ENCODE measurements at regions not wholly inside any gene's neighbourhood (a gene's known extent, or its start where the extent isn't known, plus 50 kb on each side); places are given as distances from the start of the nearest gene placed in this dataset.

GRCh38 chr12:116455540-116456329 lies 103.4 kb upstream of the MAP1LC3B2 start:
- DNase-seq (ENCODE audit: low read depth in 2 of 2): peak; percentile 97 to 99

GRCh38 chr12:116456330-116457082 lies 102.7 kb upstream of the MAP1LC3B2 start:
- peak in 1 of 2 donors; percentile 43 for DNase-seq (ENCODE audit: low read depth in 2 of 2)

- no peak for DNase-seq (ENCODE audit: low read depth in 2 of 2)
Observed at GRCh38 chr12:116458492-116458891, 100.7 kb upstream of the MAP1LC3B2 start.

- no peak for DNase-seq (ENCODE audit: low read depth in 2 of 2)
Observed at GRCh38 chr12:116459011-116459875, 99.9 kb upstream of the MAP1LC3B2 start.

GRCh38 chr12:116459916-116460663 lies 99.1 kb upstream of the MAP1LC3B2 start:
- no peak for DNase-seq (ENCODE audit: low read depth in 2 of 2)

- DNase-seq (ENCODE audit: low read depth in 2 of 2): no peak
Observed at GRCh38 chr12:116461060-116461459, 98.1 kb upstream of the MAP1LC3B2 start.

GRCh38 chr12:116463366-116463765 lies 95.8 kb upstream of the MAP1LC3B2 start:
- no peak for DNase-seq (ENCODE audit: low read depth in 2 of 2)

GRCh38 chr12:116465407-116465806 lies 93.8 kb upstream of the MAP1LC3B2 start:
- no peak for DNase-seq (ENCODE audit: low read depth in 2 of 2)

- no peak for DNase-seq (ENCODE audit: low read depth in 2 of 2)
Observed at GRCh38 chr12:116465856-116466255, 93.3 kb upstream of the MAP1LC3B2 start.

GRCh38 chr12:116466536-116466935 lies 92.6 kb upstream of the MAP1LC3B2 start:
- peak in 1 of 2 donors; percentile 57 for DNase-seq (ENCODE audit: low read depth in 2 of 2)

GRCh38 chr12:116469344-116469743 lies 89.8 kb upstream of the MAP1LC3B2 start:
- no peak for DNase-seq (ENCODE audit: low read depth in 2 of 2)

- no peak for DNase-seq (ENCODE audit: low read depth in 2 of 2)
Observed at GRCh38 chr12:116471544-116471943, 87.6 kb upstream of the MAP1LC3B2 start.

GRCh38 chr12:116472193-116472592 lies 87.0 kb upstream of the MAP1LC3B2 start:
- no peak for DNase-seq (ENCODE audit: low read depth in 2 of 2)

GRCh38 chr12:116473416-116473815 lies 85.8 kb upstream of the MAP1LC3B2 start:
- DNase-seq (ENCODE audit: low read depth in 2 of 2): no peak

- no peak for DNase-seq (ENCODE audit: low read depth in 2 of 2)
Observed at GRCh38 chr12:116474331-116474730, 84.8 kb upstream of the MAP1LC3B2 start.

GRCh38 chr12:116474899-116475298 lies 84.3 kb upstream of the MAP1LC3B2 start:
- DNase-seq (ENCODE audit: low read depth in 2 of 2): no peak

- no peak for DNase-seq (ENCODE audit: low read depth in 2 of 2)
Observed at GRCh38 chr12:116476227-116476822, 82.9 kb upstream of the MAP1LC3B2 start.

- DNase-seq (ENCODE audit: low read depth in 2 of 2): peak in 1 of 2 donors; percentile 48
Observed at GRCh38 chr12:116478243-116478773, 80.9 kb upstream of the MAP1LC3B2 start.

GRCh38 chr12:116480210-116480810 lies 78.9 kb upstream of the MAP1LC3B2 start:
- no peak for DNase-seq (ENCODE audit: low read depth in 2 of 2)

GRCh38 chr12:116481726-116482125 lies 77.5 kb upstream of the MAP1LC3B2 start:
- no peak for DNase-seq (ENCODE audit: low read depth in 2 of 2)

Data from lung microvascular endothelial cell (primary cell).